HG03575 (cell line): ENCODE measurements at regions not wholly inside any gene's neighbourhood (a gene's known extent, or its start where the extent isn't known, plus 50 kb on each side); places are given as distances from the start of the nearest gene placed in this dataset.

Experiments used
- ATAC-seq: cut with Tn5 transposase; IDR thresholded peaks from one replicate; pipeline ENCODE4 v1.9.1; 2021; ENCODE audit not compliant: unreplicated experiment, insufficient number of reproducible peaks, low FRiP score; ENCODE audit errors: extremely low read depth

GRCh38 chr1:68378296-68379084 lies 71.3 kb downstream of the RPE65 start:
- ATAC-seq = no peak

- ATAC-seq = no peak
Observed at GRCh38 chr1:68377098-68377497, 72.7 kb downstream of the RPE65 start.

- no peak for ATAC-seq
Observed at GRCh38 chr1:68376441-68376840, 73.3 kb downstream of the RPE65 start.

DNA sequence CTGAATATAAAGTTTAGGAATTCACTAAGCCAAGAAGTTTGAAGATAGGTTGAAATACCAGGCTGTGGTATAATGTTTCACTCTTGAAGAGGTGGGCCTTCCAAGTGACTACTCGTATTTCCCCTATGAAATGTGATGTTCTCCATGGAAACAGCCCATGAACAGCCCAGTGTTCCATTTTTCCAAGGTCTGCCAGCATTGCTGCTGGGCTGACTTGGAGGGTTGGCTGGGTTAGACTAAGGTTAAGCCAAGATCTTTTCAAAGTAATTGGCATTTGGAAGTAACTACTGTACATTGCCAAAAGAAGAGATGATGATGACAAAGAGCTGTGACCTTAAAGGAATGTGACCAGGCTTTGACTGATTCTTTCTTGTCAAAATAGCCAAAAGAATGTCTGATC lies 73.8 kb downstream of the RPE65 start:
- no peak for ATAC-seq

DNA sequence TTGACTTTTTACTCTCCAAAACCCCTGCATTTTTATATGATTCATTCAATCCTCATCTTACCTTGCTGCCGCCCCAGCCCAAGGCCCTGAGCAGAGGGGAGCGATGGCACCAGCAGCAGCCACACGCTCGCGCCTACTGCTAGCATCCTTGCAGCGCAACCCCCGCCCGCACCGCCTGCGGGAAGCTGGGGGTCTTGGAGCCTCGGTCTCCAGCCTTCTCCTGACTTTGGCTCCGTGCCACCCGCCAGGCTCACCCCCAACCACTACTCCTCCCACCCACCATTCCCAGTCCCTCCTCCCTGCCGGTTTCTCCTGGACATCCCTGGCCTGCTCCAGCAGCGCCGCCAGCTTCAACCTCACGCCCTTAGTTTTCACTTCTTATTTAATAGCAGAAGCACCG lies 76.6 kb downstream of the RPE65 start:
- no peak for ATAC-seq

GRCh38 chr1:68372487-68372886 lies 77.3 kb downstream of the RPE65 start:
- ATAC-seq = no peak

- no peak for ATAC-seq
Observed at GRCh38 chr1:68370101-68370915, 79.4 kb downstream of the RPE65 start.

DNA sequence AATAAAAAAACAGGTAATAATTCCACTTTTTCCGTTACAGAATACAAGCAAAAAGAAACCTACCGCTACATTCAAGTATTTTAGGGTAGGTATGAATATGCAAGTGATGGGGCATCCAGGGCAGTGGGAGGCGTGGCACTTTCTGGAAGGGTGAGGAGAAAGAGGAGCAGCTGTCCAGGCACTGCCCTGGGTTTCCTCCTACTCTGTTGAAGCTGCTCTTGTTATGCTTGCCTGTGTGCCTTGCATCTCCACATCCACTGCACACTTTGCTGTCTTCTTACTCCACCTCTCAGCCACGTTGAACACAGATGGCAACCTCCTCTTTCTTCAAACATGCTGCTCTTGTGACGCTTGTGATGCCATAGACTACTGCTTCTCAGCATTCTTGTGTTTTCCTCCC lies 83.2 kb downstream of the RPE65 start:
- no peak for ATAC-seq

GRCh38 chr1:68365709-68366382 lies 83.9 kb downstream of the RPE65 start:
- ATAC-seq = no peak

DNA sequence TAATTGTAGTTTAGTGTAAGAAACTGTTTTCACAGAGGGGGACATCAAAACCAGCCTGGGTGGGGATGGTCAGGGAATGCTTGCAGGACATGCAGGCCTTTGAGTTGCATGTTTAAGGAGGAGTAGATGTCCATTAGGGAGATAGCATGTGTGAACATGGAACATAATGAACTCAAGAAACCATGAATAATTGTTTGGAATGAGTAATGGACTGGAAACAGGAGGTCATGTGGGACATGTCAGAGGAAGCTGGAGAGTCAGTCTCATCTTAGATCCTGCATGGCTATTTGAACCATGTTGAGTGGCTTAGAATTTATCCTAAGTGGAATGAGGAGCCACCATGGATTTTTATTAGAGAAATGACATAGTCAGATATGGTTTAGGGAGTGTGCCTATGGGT lies 86.4 kb downstream of the RPE65 start:
- ATAC-seq = no peak

DNA sequence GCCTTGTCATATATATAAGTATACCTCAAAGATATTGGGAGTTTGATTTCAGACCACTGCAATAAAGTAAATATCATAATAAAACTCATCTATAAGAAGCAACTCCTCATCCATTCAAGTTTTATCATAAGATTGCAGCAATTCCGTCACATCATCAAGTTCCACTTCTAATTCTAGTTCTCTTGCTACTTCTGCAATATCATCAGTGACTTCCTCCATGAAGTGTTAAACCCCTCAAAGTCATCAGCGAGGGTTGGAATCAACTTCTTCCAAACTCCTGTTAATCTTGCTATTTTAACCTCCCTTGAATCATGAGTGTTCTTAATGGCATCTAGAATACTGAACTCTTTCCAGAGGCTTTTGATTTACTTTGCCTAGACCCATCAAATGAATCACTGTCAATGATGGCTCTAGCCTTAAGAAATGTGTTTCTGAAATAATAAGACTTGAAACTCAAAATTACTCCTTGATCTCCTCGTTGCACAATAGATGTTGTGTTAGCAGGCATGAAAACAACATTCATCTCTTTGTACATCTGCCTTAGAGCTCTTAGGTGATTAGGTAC lies 88.3 kb downstream of the RPE65 start:
- ATAC-seq = no peak

DNA sequence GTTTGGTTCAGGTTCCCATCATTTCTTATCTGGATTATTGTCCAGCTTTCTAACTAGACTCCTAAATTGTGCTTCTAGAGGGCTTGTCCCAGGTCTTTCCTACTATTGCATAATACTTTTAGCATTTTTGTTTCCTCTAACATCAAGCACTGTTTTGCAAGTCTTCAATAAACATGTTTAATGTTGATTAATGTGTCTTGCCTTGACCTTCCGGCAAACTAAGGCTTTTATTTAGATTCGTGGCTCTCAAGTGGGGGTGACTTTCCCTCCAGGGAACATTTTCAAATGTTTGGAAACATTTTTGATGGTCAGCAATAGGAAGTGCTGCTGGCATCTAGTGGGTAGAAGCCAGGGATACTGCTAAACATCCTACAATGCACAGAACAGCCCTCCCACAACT lies 90.7 kb downstream of the RPE65 start:
- ATAC-seq = no peak

DNA sequence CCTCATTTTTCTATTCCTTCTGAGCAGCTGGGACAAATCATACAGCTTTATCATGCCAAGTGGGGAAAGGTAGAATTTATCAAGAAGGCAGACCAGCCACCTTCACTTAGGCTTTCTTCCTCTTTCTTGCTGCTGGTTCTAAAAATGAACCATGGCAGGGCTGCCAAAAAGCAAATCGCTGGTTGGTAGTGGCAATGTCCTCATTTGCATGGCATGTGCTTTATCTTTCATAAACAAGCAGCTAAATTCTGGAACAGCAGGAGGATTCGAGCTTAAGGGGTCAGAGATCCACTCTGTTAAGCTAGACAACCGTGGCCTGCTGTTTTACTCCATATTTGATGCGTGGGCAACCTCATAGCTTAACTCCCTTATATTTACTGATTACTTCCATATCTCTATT lies 91.3 kb downstream of the RPE65 start:
- ATAC-seq = no peak

GRCh38 chr1:68355614-68356013 lies 94.1 kb downstream of the RPE65 start:
- no peak for ATAC-seq

DNA sequence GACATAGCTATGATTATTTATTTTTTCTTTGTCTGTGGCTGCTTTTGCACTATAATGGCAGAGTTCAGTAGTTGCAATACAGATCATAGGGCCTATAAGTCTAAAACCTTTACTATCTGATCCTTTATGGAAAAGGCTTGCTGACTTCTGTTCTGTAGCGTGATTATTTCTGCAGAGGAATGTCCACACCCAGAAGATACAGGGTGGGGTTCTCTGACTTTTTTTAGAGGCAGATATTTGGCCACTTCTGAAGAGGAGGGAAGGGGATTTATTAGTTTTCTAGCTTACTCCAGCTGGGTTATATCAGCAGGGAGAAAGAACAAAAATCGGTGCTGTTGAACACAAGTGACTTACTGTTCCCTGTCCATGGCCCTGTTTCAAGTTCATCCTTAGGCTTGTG lies 97.6 kb downstream of the RPE65 start:
- ATAC-seq = no peak

DNA sequence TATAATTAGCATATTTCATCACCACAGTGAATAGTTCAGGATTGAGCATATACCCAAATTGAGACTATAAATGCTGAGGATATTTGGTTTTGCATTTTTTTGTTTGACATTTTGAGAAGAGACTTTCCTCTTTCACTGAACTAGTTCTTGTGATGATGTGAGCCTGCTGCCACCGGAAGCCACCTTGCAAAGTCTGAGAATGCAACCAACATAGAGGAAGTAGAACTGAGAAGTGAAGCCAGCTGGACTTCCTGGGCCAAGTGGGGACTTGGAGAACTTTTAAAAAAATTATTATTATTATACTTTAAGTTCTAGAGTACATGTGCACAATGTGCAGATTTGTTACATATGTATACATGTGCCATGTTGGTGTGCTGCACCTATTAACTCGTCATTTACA lies 102.3 kb downstream of the RPE65 start:
- ATAC-seq = peak; percentile 97

DNA sequence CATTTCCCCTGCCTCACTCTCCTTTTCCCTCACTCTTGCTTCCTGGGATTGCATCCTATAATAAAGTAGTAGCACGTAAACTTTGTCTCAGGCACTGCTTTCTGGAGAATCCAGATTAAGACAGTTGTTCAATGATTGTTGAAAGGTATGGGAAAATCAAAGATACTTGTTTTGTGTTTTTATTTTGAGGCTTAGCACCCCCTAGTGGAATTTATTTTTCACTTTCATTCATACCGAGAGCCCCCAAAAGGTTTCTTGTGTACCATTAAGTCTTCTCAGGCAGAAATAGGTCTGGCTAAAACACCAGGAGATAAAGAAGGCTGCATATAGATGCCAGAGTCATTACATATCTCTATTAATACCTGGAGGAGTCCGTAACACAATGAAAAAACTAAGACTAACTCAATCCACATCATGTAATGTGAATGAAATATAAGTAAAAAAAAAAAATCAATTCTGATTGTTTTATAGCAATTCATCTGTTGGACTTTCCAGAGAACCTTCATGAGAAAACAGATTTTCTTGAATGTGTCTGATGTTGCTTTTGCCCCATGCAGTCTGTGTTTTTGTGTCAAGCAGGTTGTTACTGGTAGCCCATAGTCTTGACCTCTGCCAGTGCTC lies 103.5 kb downstream of the RPE65 start:
- ATAC-seq = no peak

DNA sequence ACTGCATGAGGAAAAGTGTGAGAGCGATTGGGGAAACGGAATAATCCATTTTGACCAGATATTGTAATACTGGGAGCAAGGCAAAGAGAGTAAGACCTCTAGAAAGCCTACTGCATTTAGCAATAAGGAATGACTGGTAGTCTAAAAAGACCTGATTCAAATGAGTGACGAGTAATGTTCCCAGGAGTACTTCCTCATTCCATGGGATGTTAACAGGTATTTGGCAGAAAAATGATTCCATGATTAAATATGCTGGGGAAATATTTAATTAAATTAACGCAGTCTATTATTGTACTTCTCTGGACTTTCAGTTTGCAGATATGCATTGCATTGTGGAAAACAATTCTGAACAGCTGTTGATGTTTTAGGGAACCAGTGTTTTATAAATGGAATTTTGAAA lies 105.5 kb downstream of the RPE65 start:
- ATAC-seq = no peak

GRCh38 chr1:68340951-68341350 lies 108.6 kb upstream of the WLS start:
- no peak for ATAC-seq
